WERI-Rb-1 (cell line): ENCODE measurements at regions not wholly inside any gene's neighbourhood (a gene's known extent, or its start where the extent isn't known, plus 50 kb on each side); places are given as distances from the start of the nearest gene placed in this dataset.

ENCODE experiments used
- DNase-seq: peaks from one replicate; pipeline ENCODE4 v3.0.0-alpha.2; 2020
- H3K27ac ChIP-seq: fragments of 250-450 bp; sonication (Bioruptor Pico); 2 replicates; pipeline ENCODE4 v1.5.1; 2020; ENCODE audit warnings: mild to moderate bottlenecking, moderate library complexity
- H3K27me3 ChIP-seq: fragments of 250-450 bp; sonication (Bioruptor Pico); 2 replicates; pipeline ENCODE4 v1.5.1; 2021; ENCODE audit warnings: mild to moderate bottlenecking, low read depth, moderate library complexity; ENCODE audit not compliant: insufficient read depth, severe bottlenecking
- H3K36me3 ChIP-seq: fragments of 250-450 bp; sonication (Bioruptor Pico); 2 replicates; pipeline ENCODE4 v1.5.1; 2020; ENCODE audit warnings: mild to moderate bottlenecking, moderate library complexity
- H3K4me3 ChIP-seq: 2 replicates; pipeline ENCODE4 v1.5.1; 2011; ENCODE audit warnings: low read depth, mild to moderate bottlenecking, control low read depth, low read length
- H3K9me3 ChIP-seq: fragments of 250-450 bp; sonication (Bioruptor Pico); 2 replicates; pipeline ENCODE4 v1.5.1; 2021; ENCODE audit warnings: mild to moderate bottlenecking, moderate library complexity; ENCODE audit not compliant: severe bottlenecking
- TF ChIP-seq, protein P1 (sequence below): IDR thresholded peaks from 2 replicates; pipeline ENCODE4 v1.5.1; 2011; ENCODE audit warnings: low read depth, mild to moderate bottlenecking, control low read depth, inconsistent platforms, low read length

DNA sequence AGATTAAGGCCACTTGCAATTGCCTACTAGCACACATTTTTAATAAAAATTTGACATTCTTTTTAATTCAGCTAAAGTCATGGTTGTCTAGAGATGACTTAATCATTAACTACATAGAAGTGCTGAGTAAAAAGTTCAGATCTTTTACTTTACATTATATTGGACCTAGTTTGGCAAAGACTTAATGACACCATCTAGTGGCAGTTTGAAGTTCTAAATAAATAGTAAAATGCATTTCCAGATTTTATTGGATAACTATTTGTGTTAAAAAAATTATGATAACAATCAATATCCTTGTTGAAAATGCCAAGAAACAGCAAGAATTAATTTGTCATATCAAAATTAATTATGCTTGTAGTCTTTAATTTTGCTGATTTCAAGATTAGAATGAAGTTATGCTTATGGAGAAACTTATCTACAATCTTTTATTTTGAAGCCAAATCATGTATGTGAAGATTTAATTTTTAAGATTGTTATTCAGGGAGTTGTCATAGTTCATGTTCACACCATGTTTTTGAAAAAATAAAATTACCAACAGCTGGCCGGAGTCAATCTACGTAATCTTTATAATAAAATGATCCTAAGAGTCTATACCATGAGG lies 69.6 kb upstream of the PJA2 start:
- H3K27me3 ChIP-seq = no peaks in the 10 kb centered on the region
- DNase-seq = no peak
- no peak overlapping the region for H3K27ac ChIP-seq
- no peaks in the 10 kb centered on the region for H3K36me3 ChIP-seq
- TF ChIP-seq, protein P1, sequence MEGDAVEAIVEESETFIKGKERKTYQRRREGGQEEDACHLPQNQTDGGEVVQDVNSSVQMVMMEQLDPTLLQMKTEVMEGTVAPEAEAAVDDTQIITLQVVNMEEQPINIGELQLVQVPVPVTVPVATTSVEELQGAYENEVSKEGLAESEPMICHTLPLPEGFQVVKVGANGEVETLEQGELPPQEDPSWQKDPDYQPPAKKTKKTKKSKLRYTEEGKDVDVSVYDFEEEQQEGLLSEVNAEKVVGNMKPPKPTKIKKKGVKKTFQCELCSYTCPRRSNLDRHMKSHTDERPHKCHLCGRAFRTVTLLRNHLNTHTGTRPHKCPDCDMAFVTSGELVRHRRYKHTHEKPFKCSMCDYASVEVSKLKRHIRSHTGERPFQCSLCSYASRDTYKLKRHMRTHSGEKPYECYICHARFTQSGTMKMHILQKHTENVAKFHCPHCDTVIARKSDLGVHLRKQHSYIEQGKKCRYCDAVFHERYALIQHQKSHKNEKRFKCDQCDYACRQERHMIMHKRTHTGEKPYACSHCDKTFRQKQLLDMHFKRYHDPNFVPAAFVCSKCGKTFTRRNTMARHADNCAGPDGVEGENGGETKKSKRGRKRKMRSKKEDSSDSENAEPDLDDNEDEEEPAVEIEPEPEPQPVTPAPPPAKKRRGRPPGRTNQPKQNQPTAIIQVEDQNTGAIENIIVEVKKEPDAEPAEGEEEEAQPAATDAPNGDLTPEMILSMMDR = no peak
- no peak overlapping the region for H3K4me3 ChIP-seq
- no peaks in the 10 kb centered on the region for H3K9me3 ChIP-seq

- Histone ChIP-seq H3K27ac (no peak overlapping the region), H3K27me3 (no peaks in the 10 kb centered on the region)
These were observed 69.1 kb upstream of the PJA2 start for GRCh38 chr5:109478830-109479229.

GRCh38 chr5:109476292-109476691 lies 66.5 kb upstream of the PJA2 start:
- no peak overlapping the region for H3K27ac ChIP-seq
- H3K27me3 ChIP-seq = no peaks in the 10 kb centered on the region
- no peaks in the 10 kb centered on the region for H3K9me3 ChIP-seq
- no peak for DNase-seq
- H3K36me3 ChIP-seq = no peaks in the 10 kb centered on the region
- no peak overlapping the region for H3K4me3 ChIP-seq
- TF ChIP-seq, protein P1 = no peak

More at GRCh38 chr5:109478830-109479229, 69.1 kb upstream of the PJA2 start:
- no peaks in the 10 kb centered on the region for H3K36me3 ChIP-seq
- DNase-seq = no peak
- TF ChIP-seq, protein P1 = no peak
- no peaks in the 10 kb centered on the region for H3K9me3 ChIP-seq
- H3K4me3 ChIP-seq = no peak overlapping the region

DNA sequence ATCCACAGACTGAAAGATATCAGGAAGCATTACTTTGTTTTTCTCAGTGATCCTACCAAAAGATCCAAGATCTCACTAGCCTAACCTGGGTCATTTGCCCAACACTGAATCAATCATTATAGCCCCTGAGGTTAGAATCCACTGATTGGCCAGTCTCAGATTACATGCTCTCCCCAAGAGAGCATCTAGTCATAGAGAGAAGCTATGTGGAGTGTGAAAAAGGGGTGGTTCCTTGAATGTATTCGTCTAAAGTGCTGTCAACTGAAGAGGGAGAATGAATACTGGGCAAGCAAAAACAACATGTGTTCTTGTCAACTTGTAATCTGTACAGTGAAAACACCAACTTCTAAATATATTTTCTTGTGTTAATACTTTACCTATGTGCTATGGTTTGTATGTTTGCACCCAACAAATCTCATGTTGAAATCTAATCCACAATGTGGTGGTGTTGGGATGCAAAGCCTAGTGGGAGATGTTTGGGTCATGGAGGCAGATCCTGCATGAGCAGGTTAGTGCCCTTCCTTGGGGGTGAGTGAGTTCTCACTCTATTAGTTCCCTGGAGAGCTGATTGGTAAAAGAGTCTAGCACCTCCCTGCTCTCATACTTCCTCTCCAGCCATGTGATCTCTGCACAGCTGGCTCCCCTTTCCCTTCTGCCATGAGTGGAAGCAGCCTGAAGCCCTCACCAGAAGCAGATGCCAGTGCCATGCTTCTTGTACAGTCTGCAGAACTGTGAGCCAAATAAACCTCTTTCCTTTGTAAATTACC lies 60.3 kb upstream of the PJA2 start:
- Histone ChIP-seq H3K27ac (no peak overlapping the region), H3K9me3 (no peaks in the 10 kb centered on the region)

DNA sequence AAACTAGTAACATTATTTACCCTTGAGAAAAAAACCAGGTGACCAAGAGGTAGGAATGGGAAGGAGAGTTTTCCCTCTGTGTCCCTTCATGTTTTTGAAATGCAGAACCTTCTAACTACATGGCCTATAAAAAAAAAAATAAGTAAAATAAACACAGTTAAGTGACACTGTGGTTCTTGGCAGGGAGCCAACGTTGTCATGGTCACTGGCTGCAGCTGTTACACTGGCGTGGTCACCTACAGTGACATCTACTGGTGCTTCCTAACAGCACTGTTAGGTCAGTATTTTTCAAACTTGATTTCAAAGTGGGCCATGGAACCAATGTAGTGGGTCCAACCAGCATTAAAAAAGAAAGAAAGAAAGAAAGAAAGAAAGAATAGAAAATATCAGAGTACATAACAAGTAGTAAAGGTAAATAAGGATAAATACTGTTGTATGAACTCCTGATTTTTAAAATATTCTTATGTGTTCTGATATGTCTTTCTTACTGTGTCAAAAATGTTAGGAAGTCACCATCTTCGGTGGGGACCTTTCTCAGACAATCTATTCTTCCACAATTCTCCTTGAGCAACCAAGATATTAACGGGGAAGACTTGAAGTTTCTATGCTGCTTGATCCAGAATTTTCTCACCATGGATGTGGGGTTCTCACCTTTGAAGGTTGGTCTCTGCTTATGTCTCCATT lies 59.1 kb upstream of the PJA2 start:
- Histone ChIP-seq H3K27me3 (no peaks in the 10 kb centered on the region), H3K27ac (no peak overlapping the region), H3K9me3 (no peaks in the 10 kb centered on the region), H3K36me3 (no peaks in the 10 kb centered on the region), H3K4me3 (no peak overlapping the region)
- peak; percentile 88 for DNase-seq
- TF ChIP-seq, protein P1 = peak; percentile 71

More for the DNA sequence above, 60.3 kb upstream of the PJA2 start:
- Histone ChIP-seq H3K36me3 (no peaks in the 10 kb centered on the region), H3K4me3 (no peak overlapping the region), H3K27me3 (no peaks in the 10 kb centered on the region)
- TF ChIP-seq, protein P1 = no peak
- DNase-seq = no peak
